Ishikawa (cell line): ENCODE measurements at regions not wholly inside any gene's neighbourhood (a gene's known extent, or its start where the extent isn't known, plus 50 kb on each side); places are given as distances from the start of the nearest gene placed in this dataset.

Experiments used
- CEBPB ChIP-seq: IDR thresholded peaks from 2 replicates; pipeline ENCODE4 v1.6.1; 2012
- CREB1 ChIP-seq: IDR thresholded peaks from 2 replicates; pipeline ENCODE4 v1.6.1; 2012; ENCODE audit warnings: low read depth
- EGR1 ChIP-seq: IDR thresholded peaks from 2 replicates; pipeline ENCODE4 v1.6.1; 2012
- EP300 ChIP-seq: IDR thresholded peaks from 2 replicates; pipeline ENCODE4 v1.6.1; 2012; ENCODE audit warnings: borderline replicate concordance
- FOXM1 ChIP-seq: IDR thresholded peaks from 2 replicates; pipeline ENCODE4 v1.6.1; 2012; ENCODE audit warnings: low read depth, borderline replicate concordance
- MAX ChIP-seq: IDR thresholded peaks from 2 replicates; pipeline ENCODE4 v1.6.1; 2012
- NFIC ChIP-seq: IDR thresholded peaks from 2 replicates; pipeline ENCODE4 v1.6.1; 2012
- RAD21 ChIP-seq: IDR thresholded peaks from 2 replicates; pipeline ENCODE4 v1.6.1; 2012; ENCODE audit warnings: low read depth
- REST ChIP-seq: IDR thresholded peaks from 2 replicates; pipeline ENCODE4 v1.6.1; 2012; ENCODE audit warnings: low read depth, mild to moderate bottlenecking
- TAF1 ChIP-seq: IDR thresholded peaks from 2 replicates; pipeline ENCODE4 v1.6.1; 2012; ENCODE audit warnings: low read depth, mild to moderate bottlenecking
- TCF12 ChIP-seq: IDR thresholded peaks from 2 replicates; pipeline ENCODE4 v1.6.1; 2012; ENCODE audit warnings: low read depth
- TEAD4 ChIP-seq: IDR thresholded peaks from 2 replicates; pipeline ENCODE4 v1.6.1; 2012
- USF1 ChIP-seq: IDR thresholded peaks from 2 replicates; pipeline ENCODE4 v1.6.1; 2012
- YY1 ChIP-seq: IDR thresholded peaks from 2 replicates; pipeline ENCODE4 v1.6.1; 2012; ENCODE audit warnings: low read depth
- ZBTB7A ChIP-seq: IDR thresholded peaks from 2 replicates; pipeline ENCODE4 v1.6.1; 2012; ENCODE audit warnings: low read depth

GRCh38 chr3:188067932-188068331, 86.0 kb upstream of the LPP start:
- TF ChIP-seq EP300 (no peak), TAF1 (no peak)

GRCh38 chr3:188068342-188068741, 85.6 kb upstream of the LPP start:
- TF ChIP-seq FOXM1 (no peak), USF1 (no peak), EP300 (no peak), REST (no peak), NFIC (no peak), RAD21 (no peak), EGR1 (no peak), YY1 (no peak), ZBTB7A (no peak), CEBPB (no peak), TAF1 (no peak), TEAD4 (no peak), MAX (no peak), CREB1 (no peak), TCF12 (no peak)

GRCh38 chr3:188071636-188072035, 82.3 kb upstream of the LPP start:
- TF ChIP-seq NFIC = no peak
- TF ChIP-seq RAD21 = no peak
- TF ChIP-seq ZBTB7A = no peak
- no peak for TF ChIP-seq YY1
- TF ChIP-seq MAX = no peak
- no peak for TF ChIP-seq REST
- no peak for TF ChIP-seq CREB1
- no peak for TF ChIP-seq USF1
- no peak for TF ChIP-seq FOXM1
- no peak for TF ChIP-seq TAF1
- TF ChIP-seq EGR1 = no peak
- TF ChIP-seq CEBPB = no peak
- no peak for TF ChIP-seq EP300
- no peak for TF ChIP-seq TCF12
- TF ChIP-seq TEAD4 = no peak

- TF ChIP-seq RAD21 (no peak), MAX (no peak), TAF1 (no peak), FOXM1 (no peak), CEBPB (no peak), TEAD4 (no peak), EGR1 (no peak), ZBTB7A (no peak), USF1 (no peak), EP300 (no peak), REST (no peak), TCF12 (no peak), NFIC (no peak), YY1 (no peak), CREB1 (no peak)
These were observed 77.8 kb upstream of the LPP start for GRCh38 chr3:188076176-188076575.
